GM18507 (cell line): ENCODE measurements at regions not wholly inside any gene's neighbourhood (a gene's known extent, or its start where the extent isn't known, plus 50 kb on each side); places are given as distances from the start of the nearest gene placed in this dataset.

Experiments used
- DNase-seq: peaks from one replicate; pipeline ENCODE4 v3.0.0; 2011; ENCODE audit warnings: low read depth; ENCODE audit not compliant: insufficient read length; ENCODE audit errors: extremely low spot score
- FAIRE-seq: peaks from 2 replicates; lab custom pipeline; 2011; peaks lifted over from hg19 to GRCh38; lab: Jason Lieb, UNC

- DNase-seq, result no peak
- no peak for FAIRE-seq
Observed at GRCh38 chr5:97383996-97384395, 200.9 kb upstream of the RIOK2 start.

- FAIRE-seq, result no peak
- DNase-seq, result no peak
Observed at GRCh38 chr5:97388794-97389193, 205.7 kb upstream of the RIOK2 start.

- DNase-seq (no peak), FAIRE-seq (no peak)
Observed at GRCh38 chr5:97400537-97400936, 217.5 kb upstream of the RIOK2 start.

- DNase-seq (no peak), FAIRE-seq (no peak)
Observed at GRCh38 chr5:97405941-97406340, 222.9 kb upstream of the RIOK2 start.

GRCh38 chr5:97406946-97407676 is 224.1 kb upstream of the RIOK2 start:
- DNase-seq (no peak), FAIRE-seq (no peak)

- FAIRE-seq (no peak), DNase-seq (no peak)
Observed at GRCh38 chr5:97408331-97408730, 225.3 kb upstream of the RIOK2 start.

GRCh38 chr5:97412959-97413358 is 229.9 kb upstream of the RIOK2 start:
- FAIRE-seq, result no peak
- DNase-seq, result no peak

GRCh38 chr5:97417986-97418385 is 234.9 kb upstream of the RIOK2 start:
- DNase-seq (no peak), FAIRE-seq (no peak)

- DNase-seq, result no peak
- FAIRE-seq, result peak; percentile 50
Observed at GRCh38 chr5:97418462-97418861, 235.4 kb upstream of the RIOK2 start.

GRCh38 chr5:97420646-97421045 is 237.6 kb upstream of the RIOK2 start:
- no peak for FAIRE-seq
- DNase-seq, result no peak

GRCh38 chr5:97422678-97423077 is 239.6 kb upstream of the RIOK2 start:
- no peak for FAIRE-seq
- no peak for DNase-seq

GRCh38 chr5:97425511-97425910 is 242.5 kb upstream of the RIOK2 start:
- FAIRE-seq, result no peak
- DNase-seq, result no peak

- no peak for DNase-seq
Observed at GRCh38 chr5:97427235-97427634, 244.2 kb upstream of the RIOK2 start.

GRCh38 chr5:97434021-97434420 is 251.0 kb upstream of the RIOK2 start:
- FAIRE-seq (no peak), DNase-seq (no peak)

More at GRCh38 chr5:97427235-97427634, 244.2 kb upstream of the RIOK2 start:
- FAIRE-seq, result no peak

GRCh38 chr5:97436405-97436804 is 253.4 kb upstream of the RIOK2 start:
- FAIRE-seq, result no peak

GRCh38 chr5:97443740-97444139 is 260.7 kb upstream of the RIOK2 start:
- no peak for FAIRE-seq
- DNase-seq, result no peak

More at GRCh38 chr5:97436405-97436804, 253.4 kb upstream of the RIOK2 start:
- no peak for DNase-seq

GRCh38 chr5:97449172-97449571 is 266.1 kb upstream of the RIOK2 start:
- FAIRE-seq (no peak), DNase-seq (no peak)

- DNase-seq (no peak), FAIRE-seq (no peak)
Observed at GRCh38 chr5:97452646-97453045, 269.6 kb upstream of the RIOK2 start.

- FAIRE-seq, result no peak
Observed at GRCh38 chr5:97453263-97453662, 270.2 kb upstream of the RIOK2 start.

GRCh38 chr5:97454015-97454414 is 271.0 kb upstream of the RIOK2 start:
- FAIRE-seq (no peak), DNase-seq (no peak)

More at GRCh38 chr5:97453263-97453662, 270.2 kb upstream of the RIOK2 start:
- DNase-seq, result no peak

- DNase-seq (no peak), FAIRE-seq (no peak)
Observed at GRCh38 chr5:97455996-97456395, 272.9 kb upstream of the RIOK2 start.

- DNase-seq (no peak), FAIRE-seq (no peak)
Observed at GRCh38 chr5:97458851-97459250, 275.8 kb upstream of the RIOK2 start.
